HCT116 (cell line): ENCODE measurements at regions not wholly inside any gene's neighbourhood (a gene's known extent, or its start where the extent isn't known, plus 50 kb on each side); places are given as distances from the start of the nearest gene placed in this dataset.

Experiments
- ATAC-seq: fragments of 200-7000 bp; cut with Tn5 transposase; 2 replicates; pipeline ENCODE4 v1.9.1; 2020; ENCODE audit warnings: mild to moderate bottlenecking, moderate library complexity
- BruUV-seq: library from RNA; stranded (reverse); fragments of 400-500 nt; replicated peaks from 2 replicates; lab custom pipeline; 2021; lab: Mats Ljungman, UMichigan
- CTCF ChIA-PET: fragments of 300-600 bp; sonication (Branson Sonifier 250); formaldehyde crosslinking; loops from one replicate; lab custom pipeline; 2021; ENCODE audit warnings: antibody characterized with exemption; lab: Charles Lee
- POLR2A ChIA-PET: fragments of 300-600, 350-600 bp; sonication (Branson Sonifier 250); formaldehyde crosslinking; loops from one replicate; lab custom pipeline; 2021; ENCODE audit warnings: antibody characterized with exemption; lab: Charles Lee
- RAD21 ChIA-PET, 2 experiments: fragments of 300-600 bp; sonication (Branson Sonifier 250); formaldehyde crosslinking; loops; one replicate each; lab custom pipeline; 2023; ENCODE audit warnings: low total read pairs in 2 of 2; ENCODE audit not compliant: uncharacterized antibody in 2 of 2, unreplicated experiment in 2 of 2, low non-redundant PET in 1 of 2; lab: Charles Lee
- DNase-seq: peaks from one replicate; pipeline ENCODE4 v3.0.0-alpha.2; 2010; ENCODE audit warnings: low read depth, low spot score
- H2AFZ ChIP-seq: fragments of 200-600 bp; shearing (Covaris generic), sonication (generic); 2 replicates; pipeline ENCODE4 v1.6.1; 2017; ENCODE audit warnings: low read depth, mixed run types, mixed read lengths, antibody characterized with exemption, low read length; ENCODE audit not compliant: poor library complexity, severe bottlenecking
- H3K27ac ChIP-seq: 2 replicates; pipeline ENCODE4 v1.5.1; 2012; ENCODE audit warnings: low read depth, low read length
- H3K27me3 ChIP-seq: fragments of 200-600 bp; sonication (generic); 2 replicates; pipeline ENCODE4 v1.6.1; 2016; ENCODE audit warnings: mixed run types, low read length, mixed read lengths; ENCODE audit not compliant: insufficient read depth
- H3K36me3 ChIP-seq, 2 experiments: fragments of 200-500 bp in 1 of 2; fragments of 200-600 bp in 1 of 2; sonication (Bioruptor generic) in 1 of 2; sonication (generic) in 1 of 2; 2 replicates each; pipeline versions ENCODE4 v1.5.1 to v1.6.1; 2014 to 2016; ENCODE audit warnings: low read length in 2 of 2, inconsistent platforms in 1 of 2, mixed read lengths in 1 of 2, mixed run types in 1 of 2; ENCODE audit not compliant: insufficient read depth in 2 of 2, control insufficient read depth in 1 of 2
- H3K4me1 ChIP-seq, 2 experiments: fragments of 200-600 bp in 1 of 2; sonication (generic) in 1 of 2; 2 replicates each; pipeline versions ENCODE4 v1.5.1 to v1.6.1; 2012 to 2017; ENCODE audit warnings: low read length in 2 of 2, inconsistent platforms in 1 of 2, mild to moderate bottlenecking in 1 of 2, mixed read lengths in 1 of 2, mixed run types in 1 of 2, moderate library complexity in 1 of 2; ENCODE audit not compliant: insufficient read depth in 2 of 2, control insufficient read depth in 1 of 2
- H3K4me2 ChIP-seq: fragments of 200-600 bp; sonication (generic); 2 replicates; pipeline ENCODE4 v1.6.1; 2017; ENCODE audit warnings: mixed run types, low read length, mixed read lengths
- H3K4me3 ChIP-seq, 2 experiments: fragments of 200-600 bp in 1 of 2; sonication (generic) in 1 of 2; replicated peaks in 1 of 2; 2 replicates each; pipeline ENCODE4 v1.5.1; 2011 to 2016; ENCODE audit warnings: low read length in 2 of 2, control low read depth in 1 of 2, low read depth in 1 of 2, mild to moderate bottlenecking in 1 of 2, mixed read lengths in 1 of 2, mixed run types in 1 of 2
- H3K79me2 ChIP-seq: fragments of 200-600 bp; sonication (generic); 2 replicates; pipeline ENCODE4 v1.6.1; 2017; ENCODE audit warnings: mild to moderate bottlenecking, mixed run types, low read length, moderate library complexity, mixed read lengths; ENCODE audit not compliant: insufficient read depth
- H3K9ac ChIP-seq: fragments of 200-600 bp; sonication (generic); 2 replicates; pipeline ENCODE4 v1.6.1; 2016; ENCODE audit warnings: low read length, mixed read lengths
- H3K9me2 ChIP-seq: fragments of 200-600 bp; sonication (generic), shearing (Covaris generic); 2 replicates; pipeline ENCODE4 v1.6.1; 2017; ENCODE audit warnings: mixed run types, mild to moderate bottlenecking, moderate library complexity; ENCODE audit not compliant: insufficient read depth
- H3K9me3 ChIP-seq, 2 experiments: fragments of 200-500 bp in 1 of 2; fragments of 200-600 bp in 1 of 2; sonication (Bioruptor generic) in 1 of 2; sonication (generic) in 1 of 2; 2 replicates each; pipeline ENCODE4 v1.6.1; 2014 to 2017; ENCODE audit warnings: low read length in 2 of 2, mixed read lengths in 2 of 2, inconsistent platforms in 1 of 2, low read depth in 1 of 2, mild to moderate bottlenecking in 1 of 2, mixed run types in 1 of 2, moderate library complexity in 1 of 2; ENCODE audit not compliant: control insufficient read depth in 1 of 2, insufficient read depth in 1 of 2
- H4K20me1 ChIP-seq: fragments of 200-600 bp; sonication (generic), shearing (Covaris generic); 2 replicates; pipeline ENCODE4 v1.6.1; 2017; ENCODE audit warnings: mixed run types, mild to moderate bottlenecking, moderate library complexity; ENCODE audit not compliant: insufficient read depth
- CEBPB ChIP-seq: IDR thresholded peaks from 2 replicates; pipeline ENCODE4 v1.6.1; 2012; ENCODE audit warnings: low read depth
- ELF1 ChIP-seq: IDR thresholded peaks from 2 replicates; pipeline ENCODE4 v1.6.1; 2012; ENCODE audit warnings: low read depth, borderline replicate concordance
- EZH2phosphoT487 ChIP-seq: fragments of 200-600 bp; IDR thresholded peaks from 2 replicates; pipeline ENCODE4 v1.6.1; 2018; ENCODE audit warnings: antibody characterized with exemption, borderline replicate concordance
- FOSL1 ChIP-seq: IDR thresholded peaks from 2 replicates; pipeline ENCODE4 v1.6.1; 2012; ENCODE audit warnings: low read depth
- MAX ChIP-seq: IDR thresholded peaks from 2 replicates; pipeline ENCODE4 v1.6.1; 2012
- POLR2AphosphoS5 ChIP-seq: IDR thresholded peaks from 2 replicates; pipeline ENCODE4 v1.6.1; 2011; ENCODE audit warnings: mild to moderate bottlenecking, low read depth, low read length, moderate library complexity
- RAD21 ChIP-seq: IDR thresholded peaks from 2 replicates; pipeline ENCODE4 v1.6.1; 2012; ENCODE audit warnings: low read depth, mild to moderate bottlenecking
- SRF ChIP-seq: IDR thresholded peaks from 2 replicates; pipeline ENCODE4 v1.6.1; 2012; ENCODE audit warnings: low read depth
- TCF7L2 ChIP-seq: IDR thresholded peaks from 2 replicates; pipeline ENCODE4 v1.7.0; 2011; ENCODE audit warnings: borderline replicate concordance, inconsistent platforms; ENCODE audit not compliant: insufficient read depth, insufficient read length; ENCODE audit errors: extremely low read depth
- YY1 ChIP-seq: IDR thresholded peaks from 2 replicates; pipeline ENCODE4 v1.6.1; 2011; ENCODE audit warnings: low read length, low read depth, moderate library complexity, mild to moderate bottlenecking; ENCODE audit not compliant: insufficient replicate concordance; ENCODE audit errors: extremely low read depth
- intact Hi-C: fragments of 100-400 bp; cut with micrococcal nuclease; formaldehyde crosslinking; loops from 2 replicates; pipeline ENCODE4 v1.10.0; 2022
- TF ChIP-seq, protein P1 (sequence below), 3 experiments: fragments of 200-600 bp in 1 of 3; sonication (generic) in 1 of 3; IDR thresholded peaks in 2 of 3; conservative IDR thresholded peaks in 1 of 3; 2 replicates each; pipeline ENCODE4 v1.5.1; 2012 to 2017; ENCODE audit warnings: low read depth in 2 of 3, low read length in 2 of 3, antibody characterized with exemption in 1 of 3, borderline replicate concordance in 1 of 3, control low read depth in 1 of 3, mild to moderate bottlenecking in 1 of 3, mixed read lengths in 1 of 3, mixed run types in 1 of 3, moderate library complexity in 1 of 3; ENCODE audit not compliant: insufficient read depth in 1 of 3
- TF ChIP-seq, protein P2 (sequence below): IDR thresholded peaks from 2 replicates; pipeline ENCODE4 v1.6.1; 2012

- Histone ChIP-seq H3K4me3 (no peak overlapping the region), H3K27me3 (no peaks in the 10 kb centered on the region), H3K9me2 (no peaks in the 10 kb centered on the region), H3K27ac (no peak overlapping the region), H3K36me3 (no peaks in the 10 kb centered on the region), H4K20me1 (no peaks in the 10 kb centered on the region), H3K9ac (no peak overlapping the region), H3K79me2 (no peaks in the 10 kb centered on the region), H3K4me1 (peaks cover 0 to 3% of the 10 kb centered on the region in 2 experiments; a peak in 1 of 4 replicates), H3K4me2 (no peak overlapping the region), H2AFZ (no peak overlapping the region), H3K9me3 (no peaks in the 10 kb centered on the region)
- ChIA-PET RAD21 (no interaction called here), POLR2A (no interaction called here), CTCF (no interaction called here)
- no TSS peak for BruUV-seq
- intact Hi-C loops, result no loop called here
- TF ChIP-seq ELF1, result no peak
- no peak for TF ChIP-seq SRF
- TF ChIP-seq YY1, result no peak
- no peak for TF ChIP-seq MAX
- TF ChIP-seq EZH2phosphoT487, result no peak
- TF ChIP-seq TCF7L2, result no peak
- TF ChIP-seq FOSL1, result no peak
- TF ChIP-seq, protein P1, sequence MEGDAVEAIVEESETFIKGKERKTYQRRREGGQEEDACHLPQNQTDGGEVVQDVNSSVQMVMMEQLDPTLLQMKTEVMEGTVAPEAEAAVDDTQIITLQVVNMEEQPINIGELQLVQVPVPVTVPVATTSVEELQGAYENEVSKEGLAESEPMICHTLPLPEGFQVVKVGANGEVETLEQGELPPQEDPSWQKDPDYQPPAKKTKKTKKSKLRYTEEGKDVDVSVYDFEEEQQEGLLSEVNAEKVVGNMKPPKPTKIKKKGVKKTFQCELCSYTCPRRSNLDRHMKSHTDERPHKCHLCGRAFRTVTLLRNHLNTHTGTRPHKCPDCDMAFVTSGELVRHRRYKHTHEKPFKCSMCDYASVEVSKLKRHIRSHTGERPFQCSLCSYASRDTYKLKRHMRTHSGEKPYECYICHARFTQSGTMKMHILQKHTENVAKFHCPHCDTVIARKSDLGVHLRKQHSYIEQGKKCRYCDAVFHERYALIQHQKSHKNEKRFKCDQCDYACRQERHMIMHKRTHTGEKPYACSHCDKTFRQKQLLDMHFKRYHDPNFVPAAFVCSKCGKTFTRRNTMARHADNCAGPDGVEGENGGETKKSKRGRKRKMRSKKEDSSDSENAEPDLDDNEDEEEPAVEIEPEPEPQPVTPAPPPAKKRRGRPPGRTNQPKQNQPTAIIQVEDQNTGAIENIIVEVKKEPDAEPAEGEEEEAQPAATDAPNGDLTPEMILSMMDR (IDR thresholded peaks at IDR 0.05 in 2 of 3, conservative IDR thresholded peaks at IDR 0.05 in 1 of 3; ENCODE audit: borderline replicate concordance in 1 of 3, insufficient read depth in 1 of 3, low read depth in 2 of 3, low read length in 2 of 3), result no peak
- no peak for TF ChIP-seq CEBPB
- TF ChIP-seq RAD21, result no peak
- no peak for TF ChIP-seq POLR2AphosphoS5
- TF ChIP-seq, protein P2, sequence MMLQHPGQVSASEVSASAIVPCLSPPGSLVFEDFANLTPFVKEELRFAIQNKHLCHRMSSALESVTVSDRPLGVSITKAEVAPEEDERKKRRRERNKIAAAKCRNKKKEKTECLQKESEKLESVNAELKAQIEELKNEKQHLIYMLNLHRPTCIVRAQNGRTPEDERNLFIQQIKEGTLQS, result no peak
- DNase-seq (no peak), ATAC-seq (peak; percentile 52; the same call in 1 of the 2 replicates)
Observed at GRCh38 chr4:75189711-75190335, 256.9 kb downstream of the PARM1 start.
